Jurkat, Clone E6-1 (cell line): ENCODE measurements at regions not wholly inside any gene's neighbourhood (a gene's known extent, or its start where the extent isn't known, plus 50 kb on each side); places are given as distances from the start of the nearest gene placed in this dataset.

ENCODE experiments used
- DNase-seq: peaks from one replicate; pipeline ENCODE4 v3.0.0-alpha.2; 2011; ENCODE audit warnings: low read depth, low spot score
- H3K4me3 ChIP-seq: 2 replicates; pipeline ENCODE4 v1.5.1; 2011; ENCODE audit warnings: mild to moderate bottlenecking, low read length, control low read depth, moderate library complexity

- DNase-seq = no peak
- no peak overlapping the region for H3K4me3 ChIP-seq
These were observed 72.9 kb upstream of the CDC42BPA start for GRCh38 chr1:227391211-227391610.

- no peak for DNase-seq
- no peak overlapping the region for H3K4me3 ChIP-seq
These were observed 72.2 kb upstream of the CDC42BPA start for GRCh38 chr1:227390525-227390924.

- no peak for DNase-seq
- H3K4me3 ChIP-seq = no peak overlapping the region
These were observed 70.2 kb upstream of the CDC42BPA start for GRCh38 chr1:227388214-227389168.

GRCh38 chr1:227379555-227379892 is 61.2 kb upstream of the CDC42BPA start:
- DNase-seq = no peak
- H3K4me3 ChIP-seq = no peak overlapping the region

- H3K4me3 ChIP-seq = no peak overlapping the region
- no peak for DNase-seq
These were observed 60.7 kb upstream of the CDC42BPA start for GRCh38 chr1:227378871-227379554.

- no peak for DNase-seq
- no peak overlapping the region for H3K4me3 ChIP-seq
These were observed 59.9 kb upstream of the CDC42BPA start for GRCh38 chr1:227378181-227378580.

- no peak overlapping the region for H3K4me3 ChIP-seq
- DNase-seq = no peak
These were observed 56.6 kb upstream of the CDC42BPA start for GRCh38 chr1:227374846-227375245.

- H3K4me3 ChIP-seq = no peak overlapping the region
- DNase-seq = no peak
These were observed 54.4 kb upstream of the CDC42BPA start for GRCh38 chr1:227372726-227373130.

GRCh38 chr1:227370533-227371254 is 52.4 kb upstream of the CDC42BPA start:
- DNase-seq = no peak
- no peak overlapping the region for H3K4me3 ChIP-seq

- H3K4me3 ChIP-seq = no peak overlapping the region
- DNase-seq = no peak
These were observed 50.9 kb upstream of the CDC42BPA start for GRCh38 chr1:227369102-227369760.
